ENCODE measurements at regions not wholly inside any gene's neighbourhood (a gene's known extent, or its start where the extent isn't known, plus 50 kb on each side); places are given as distances from the start of the nearest gene placed in this dataset.

DNA sequence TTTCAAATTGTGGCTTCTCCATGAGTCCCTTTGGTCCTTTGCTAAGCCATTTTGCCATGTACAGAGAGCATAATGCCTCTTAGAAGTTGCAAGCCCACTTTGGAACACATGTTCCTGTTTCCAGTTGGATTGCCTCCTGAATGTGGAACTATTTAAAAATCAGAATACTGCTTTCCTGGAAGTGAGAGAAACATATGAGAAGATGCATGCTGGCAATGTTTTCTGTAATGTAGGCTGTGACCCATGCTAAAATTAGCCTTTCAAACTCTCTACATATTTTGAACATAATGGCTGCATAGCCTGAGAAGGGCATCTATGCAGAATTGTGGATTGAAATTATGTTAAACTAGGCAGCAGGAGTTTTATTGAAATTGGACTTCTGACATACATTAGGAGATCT is 175.5 kb upstream of the PAPPA start:
- no peak for DNase-seq
- H3K27ac Mint-ChIP-seq: no peak overlapping the region
- no peaks in the 10 kb centered on the region for H3K36me3 Mint-ChIP-seq
- peaks cover 0 to 14% (median 3%) of the 10 kb centered on the region in 6 donors for H3K9me3 Mint-ChIP-seq
- no peaks in the 10 kb centered on the region for H3K4me1 Mint-ChIP-seq
- H3K4me3 Mint-ChIP-seq: no peak overlapping the region
- H3K27me3 Mint-ChIP-seq (ENCODE audit: low read depth in 3 of 3): peaks cover 0 to 3% (median 1%) of the 10 kb centered on the region in 3 donors

DNA sequence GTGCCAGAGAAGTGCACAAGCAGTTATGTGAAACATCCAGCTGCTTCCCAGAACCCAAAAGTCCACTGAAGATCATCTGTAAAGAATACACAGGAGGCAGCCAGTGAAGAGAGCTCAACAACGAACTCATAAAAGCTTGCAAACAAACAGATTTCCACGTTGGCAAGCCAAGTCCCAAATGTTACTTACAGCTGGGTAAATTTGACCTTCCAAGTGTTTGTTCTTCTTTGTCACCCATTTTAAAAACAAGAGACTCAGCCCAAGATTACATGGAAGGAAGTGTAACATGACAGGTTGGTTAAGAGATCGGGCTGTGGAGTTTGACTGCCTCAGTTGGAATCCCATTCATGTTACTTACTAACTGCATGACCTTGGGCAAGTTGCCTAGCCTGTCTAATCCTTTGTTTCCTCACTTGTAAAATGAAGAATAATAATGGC is 174.9 kb upstream of the PAPPA start:
- no peaks in the 10 kb centered on the region for H3K36me3 Mint-ChIP-seq
- no peak overlapping the region for H3K27ac Mint-ChIP-seq
- peaks cover 0 to 14% (median 2%) of the 10 kb centered on the region in 6 donors for H3K9me3 Mint-ChIP-seq
- peaks cover 0 to 3% (median 1%) of the 10 kb centered on the region in 3 donors for H3K27me3 Mint-ChIP-seq (ENCODE audit: low read depth in 3 of 3)
- no peaks in the 10 kb centered on the region for H3K4me1 Mint-ChIP-seq
- no peak for DNase-seq
- no peak overlapping the region for H3K4me3 Mint-ChIP-seq

DNA sequence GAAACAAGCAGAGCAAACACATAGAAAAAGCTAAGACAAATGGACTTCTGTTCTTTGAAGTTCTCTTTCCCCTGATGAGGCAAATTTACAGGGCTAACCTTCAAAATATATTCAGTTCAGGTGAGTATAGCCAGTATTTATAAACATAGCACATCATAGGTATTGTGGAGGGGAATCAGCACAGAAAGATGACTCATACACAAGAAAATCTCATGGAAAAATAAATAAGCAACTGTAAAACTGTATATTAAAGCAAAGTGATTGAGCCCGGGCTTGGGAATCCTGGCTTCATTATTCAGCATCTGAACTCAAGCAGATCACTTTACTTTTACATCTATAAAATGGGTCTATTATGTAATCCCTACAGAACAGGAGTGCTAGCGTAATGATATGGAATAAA is 173.5 kb upstream of the PAPPA start:
- DNase-seq: no peak
- no peak overlapping the region for H3K4me3 Mint-ChIP-seq
- no peaks in the 10 kb centered on the region for H3K36me3 Mint-ChIP-seq
- H3K9me3 Mint-ChIP-seq: peaks cover 0 to 14% (median 3%) of the 10 kb centered on the region in 6 donors
- H3K27ac Mint-ChIP-seq: no peak overlapping the region
- H3K27me3 Mint-ChIP-seq (ENCODE audit: low read depth in 3 of 3): peaks cover 0 to 3% (median 1%) of the 10 kb centered on the region in 3 donors
- no peaks in the 10 kb centered on the region for H3K4me1 Mint-ChIP-seq

DNA sequence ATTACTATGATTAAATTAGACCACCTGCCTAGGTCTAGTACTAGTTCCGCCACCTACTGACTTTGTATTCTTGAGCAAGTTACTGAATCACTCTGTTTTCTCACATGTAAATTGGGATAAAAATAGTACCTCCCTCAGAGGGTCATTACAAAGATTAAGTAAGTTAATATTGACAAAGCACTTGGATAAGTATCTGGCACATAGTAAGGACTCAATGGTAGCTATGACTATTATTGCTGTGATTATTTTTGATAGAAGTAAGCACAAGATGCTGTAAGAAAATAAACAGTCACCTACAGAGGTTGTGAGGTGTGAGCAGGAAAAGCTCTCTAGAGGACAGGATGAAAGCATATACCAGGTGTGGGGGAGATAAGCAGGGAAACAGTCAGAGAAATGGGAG is 173.1 kb upstream of the PAPPA start:
- H3K27ac Mint-ChIP-seq: no peak overlapping the region
- H3K4me3 Mint-ChIP-seq: no peak overlapping the region
- no peaks in the 10 kb centered on the region for H3K36me3 Mint-ChIP-seq
- peaks cover 0 to 14% (median 2%) of the 10 kb centered on the region in 6 donors for H3K9me3 Mint-ChIP-seq
- H3K4me1 Mint-ChIP-seq: no peaks in the 10 kb centered on the region
- peaks cover 0 to 3% (median 1%) of the 10 kb centered on the region in 3 donors for H3K27me3 Mint-ChIP-seq (ENCODE audit: low read depth in 3 of 3)
- DNase-seq: no peak

GRCh38 chr9:115980976-115981375 is 172.6 kb upstream of the PAPPA start:
- Mint-ChIP-seq H3K4me1 (no peaks in the 10 kb centered on the region), H3K27ac (no peak overlapping the region), H3K4me3 (no peak overlapping the region), H3K9me3 (peaks cover 0 to 14% (median 3%) of the 10 kb centered on the region in 6 donors), H3K36me3 (no peaks in the 10 kb centered on the region), H3K27me3 (ENCODE audit: low read depth in 3 of 3) (peaks cover 0 to 3% (median 1%) of the 10 kb centered on the region in 3 donors)
- no peak for DNase-seq

GRCh38 chr9:115983366-115983765 is 170.2 kb upstream of the PAPPA start:
- Mint-ChIP-seq H3K4me3 (no peak overlapping the region), H3K36me3 (no peaks in the 10 kb centered on the region), H3K27me3 (ENCODE audit: low read depth in 3 of 3) (peaks cover 0 to 1% (median 1%) of the 10 kb centered on the region in 3 donors), H3K27ac (no peak overlapping the region), H3K9me3 (peaks cover 2 to 19% (median 6%) of the 10 kb centered on the region in 6 donors), H3K4me1 (no peaks in the 10 kb centered on the region)
- no peak for DNase-seq

GRCh38 chr9:115985657-115986056 is 167.9 kb upstream of the PAPPA start:
- Mint-ChIP-seq H3K36me3 (no peaks in the 10 kb centered on the region), H3K4me3 (no peak overlapping the region), H3K27ac (no peak overlapping the region), H3K27me3 (ENCODE audit: low read depth in 3 of 3) (peaks cover 0 to 5% (median 1%) of the 10 kb centered on the region in 3 donors), H3K9me3 (peaks cover 0 to 34% (median 8%) of the 10 kb centered on the region in 6 donors), H3K4me1 (no peaks in the 10 kb centered on the region)
- no peak for DNase-seq

DNA sequence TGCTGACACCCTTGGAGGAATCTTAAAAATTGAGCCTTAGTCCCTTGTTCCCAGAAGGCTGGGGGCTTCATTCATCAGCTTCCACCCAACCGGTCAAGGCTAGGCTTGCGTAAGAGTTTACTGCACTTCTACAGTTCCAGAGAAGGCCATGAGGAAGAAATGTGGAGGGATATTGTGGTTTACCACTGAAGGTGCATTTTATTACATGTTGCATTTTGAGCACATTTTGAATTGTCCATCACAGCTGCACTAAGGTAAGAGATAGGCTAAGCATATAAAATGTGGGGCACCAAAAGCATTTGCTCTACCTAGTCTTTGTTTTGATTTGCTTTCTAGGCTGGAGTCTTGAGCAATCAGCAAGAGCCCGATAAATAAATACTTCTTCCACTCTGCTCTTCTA is 167.1 kb upstream of the PAPPA start:
- Mint-ChIP-seq H3K4me1 (no peaks in the 10 kb centered on the region), H3K4me3 (no peak overlapping the region), H3K36me3 (no peaks in the 10 kb centered on the region), H3K27me3 (ENCODE audit: low read depth in 3 of 3) (peaks cover 0 to 5% (median 0%) of the 10 kb centered on the region in 3 donors), H3K27ac (no peak overlapping the region), H3K9me3 (peaks cover 2 to 35% (median 8%) of the 10 kb centered on the region in 6 donors)
- DNase-seq: no peak

DNA sequence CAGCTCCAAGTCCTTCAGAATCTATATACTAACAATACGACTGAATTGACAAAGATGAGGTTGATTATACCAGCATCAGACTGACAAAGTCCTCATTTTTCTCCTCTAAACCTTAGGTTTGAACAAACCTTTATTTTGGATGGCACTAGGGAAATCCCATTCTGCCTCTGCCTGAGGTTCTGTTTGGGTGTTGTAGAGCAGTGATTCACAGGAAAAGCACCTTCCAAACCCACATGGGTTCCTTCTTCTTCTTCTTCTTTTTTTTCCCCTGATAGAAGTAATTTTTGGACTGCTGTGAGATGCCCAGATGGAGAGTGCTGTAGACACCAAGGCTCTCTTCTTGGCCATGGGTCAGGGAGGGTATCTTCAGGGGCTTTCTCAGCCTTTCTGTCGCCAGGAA is 164.9 kb upstream of the PAPPA start:
- Mint-ChIP-seq H3K27ac (no peak overlapping the region), H3K36me3 (no peaks in the 10 kb centered on the region), H3K4me1 (no peaks in the 10 kb centered on the region), H3K4me3 (no peak overlapping the region), H3K27me3 (ENCODE audit: low read depth in 3 of 3) (peaks cover 0 to 5% (median 0%) of the 10 kb centered on the region in 3 donors), H3K9me3 (peaks cover 2 to 42% (median 11%) of the 10 kb centered on the region in 6 donors)
- DNase-seq: no peak

DNA sequence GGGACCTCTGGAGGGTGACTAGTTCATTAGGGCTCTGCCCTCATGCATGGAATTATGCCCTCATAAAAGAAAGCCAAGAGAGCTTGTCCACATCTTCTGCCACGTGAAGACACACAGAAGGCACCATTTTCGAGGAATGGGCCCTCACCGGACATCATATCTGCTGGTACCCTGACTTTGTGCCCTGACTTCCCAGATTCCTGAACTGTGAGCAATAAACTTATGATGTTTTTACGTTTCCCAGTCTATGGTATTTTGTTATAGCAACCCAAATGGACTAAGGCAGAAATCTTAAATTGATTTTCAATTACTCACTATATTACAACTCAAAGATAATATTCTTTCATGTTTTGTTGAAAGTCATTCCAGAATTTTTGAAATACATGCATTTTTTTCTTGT is 163.8 kb upstream of the PAPPA start:
- H3K4me3 Mint-ChIP-seq: no peak overlapping the region
- DNase-seq: no peak
- peaks cover 4 to 41% (median 15%) of the 10 kb centered on the region in 6 donors for H3K9me3 Mint-ChIP-seq
- no peaks in the 10 kb centered on the region for H3K36me3 Mint-ChIP-seq
- H3K4me1 Mint-ChIP-seq: no peaks in the 10 kb centered on the region
- H3K27ac Mint-ChIP-seq: no peak overlapping the region
- peaks cover 0 to 5% (median 0%) of the 10 kb centered on the region in 3 donors for H3K27me3 Mint-ChIP-seq (ENCODE audit: low read depth in 3 of 3)

DNA sequence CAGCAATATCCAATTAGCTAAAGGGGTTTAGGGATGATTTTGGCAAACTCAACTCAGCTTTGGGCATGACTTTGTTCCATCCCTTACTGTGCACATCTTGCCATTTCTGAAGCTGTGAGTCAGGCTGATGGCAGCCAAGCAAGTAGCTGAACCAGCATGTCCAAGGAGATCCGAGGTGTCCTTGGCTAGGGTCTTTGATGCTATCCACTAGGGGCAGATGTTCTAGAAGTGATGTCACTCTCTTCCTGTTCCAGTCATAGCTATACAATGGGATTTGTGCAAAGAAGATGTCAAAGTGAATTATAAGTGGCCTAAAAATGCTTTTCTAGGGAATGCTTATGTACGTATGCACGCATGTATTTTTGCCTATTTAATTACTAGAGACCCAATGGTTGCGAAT is 160.8 kb upstream of the PAPPA start:
- no peaks in the 10 kb centered on the region for H3K36me3 Mint-ChIP-seq
- H3K9me3 Mint-ChIP-seq: peaks cover 5 to 32% (median 10%) of the 10 kb centered on the region in 6 donors
- H3K4me3 Mint-ChIP-seq: no peak overlapping the region
- no peak for DNase-seq
- no peak overlapping the region for H3K27ac Mint-ChIP-seq
- H3K27me3 Mint-ChIP-seq (ENCODE audit: low read depth in 3 of 3): peaks cover 0 to 5% (median 2%) of the 10 kb centered on the region in 3 donors
- no peaks in the 10 kb centered on the region for H3K4me1 Mint-ChIP-seq

DNA sequence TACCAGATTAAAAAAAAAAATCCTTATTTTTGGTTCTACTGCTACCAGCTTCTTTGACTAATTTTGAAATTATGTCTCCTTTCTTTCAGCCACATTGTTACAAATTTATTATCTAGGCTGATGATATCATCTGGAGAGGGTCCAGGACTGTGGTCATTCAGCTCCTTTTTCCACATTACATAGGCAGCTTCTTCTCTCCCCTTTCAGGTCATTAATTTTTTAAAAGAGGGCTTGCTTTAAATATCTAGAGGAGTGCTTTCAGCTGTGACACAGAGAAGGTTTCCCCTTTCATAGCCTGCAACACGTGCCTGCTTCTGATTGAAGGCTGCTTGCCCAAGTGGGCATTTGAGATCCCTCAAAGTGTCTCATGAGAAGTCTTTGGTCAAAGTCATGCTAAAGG is 155.7 kb upstream of the PAPPA start:
- Mint-ChIP-seq H3K27ac (no peak overlapping the region), H3K27me3 (ENCODE audit: low read depth in 3 of 3) (peaks cover 0 to 2% (median 0%) of the 10 kb centered on the region in 3 donors), H3K9me3 (peaks cover 3 to 24% (median 6%) of the 10 kb centered on the region in 6 donors), H3K4me3 (no peak overlapping the region), H3K4me1 (no peaks in the 10 kb centered on the region), H3K36me3 (no peaks in the 10 kb centered on the region)
- DNase-seq: no peak

- Mint-ChIP-seq H3K9me3 (peaks cover 3 to 24% (median 6%) of the 10 kb centered on the region in 6 donors), H3K27ac (no peak overlapping the region), H3K4me3 (no peak overlapping the region), H3K27me3 (ENCODE audit: low read depth in 3 of 3) (peaks cover 0 to 2% (median 0%) of the 10 kb centered on the region in 3 donors), H3K36me3 (no peaks in the 10 kb centered on the region), H3K4me1 (no peaks in the 10 kb centered on the region)
- DNase-seq: no peak
These were observed 154.9 kb upstream of the PAPPA start for GRCh38 chr9:115998666-115999065.

DNA sequence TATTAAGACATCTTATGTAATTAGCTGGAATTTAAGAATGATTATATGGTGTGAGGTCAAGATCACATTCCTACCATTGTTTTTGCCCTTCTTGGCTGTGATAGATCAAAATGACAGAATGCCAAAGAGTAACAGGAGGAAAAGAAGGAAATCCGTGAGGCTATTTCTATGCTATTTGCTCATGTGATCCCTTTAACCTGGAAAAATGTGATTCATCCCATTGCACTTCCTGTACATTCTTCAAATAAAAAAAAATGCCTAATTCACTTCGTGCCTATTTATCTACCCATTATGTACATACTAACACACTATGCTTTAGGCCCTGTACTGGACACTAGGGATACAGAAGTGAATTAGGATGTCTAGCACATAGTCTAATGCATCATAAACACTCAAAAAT is 154.1 kb upstream of the PAPPA start:
- Mint-ChIP-seq H3K9me3 (peaks cover 3 to 30% (median 7%) of the 10 kb centered on the region in 6 donors), H3K4me3 (no peak overlapping the region), H3K4me1 (no peaks in the 10 kb centered on the region), H3K27me3 (ENCODE audit: low read depth in 3 of 3) (peaks cover 0 to 2% (median 0%) of the 10 kb centered on the region in 3 donors), H3K36me3 (no peaks in the 10 kb centered on the region), H3K27ac (no peak overlapping the region)
- no peak for DNase-seq

DNA sequence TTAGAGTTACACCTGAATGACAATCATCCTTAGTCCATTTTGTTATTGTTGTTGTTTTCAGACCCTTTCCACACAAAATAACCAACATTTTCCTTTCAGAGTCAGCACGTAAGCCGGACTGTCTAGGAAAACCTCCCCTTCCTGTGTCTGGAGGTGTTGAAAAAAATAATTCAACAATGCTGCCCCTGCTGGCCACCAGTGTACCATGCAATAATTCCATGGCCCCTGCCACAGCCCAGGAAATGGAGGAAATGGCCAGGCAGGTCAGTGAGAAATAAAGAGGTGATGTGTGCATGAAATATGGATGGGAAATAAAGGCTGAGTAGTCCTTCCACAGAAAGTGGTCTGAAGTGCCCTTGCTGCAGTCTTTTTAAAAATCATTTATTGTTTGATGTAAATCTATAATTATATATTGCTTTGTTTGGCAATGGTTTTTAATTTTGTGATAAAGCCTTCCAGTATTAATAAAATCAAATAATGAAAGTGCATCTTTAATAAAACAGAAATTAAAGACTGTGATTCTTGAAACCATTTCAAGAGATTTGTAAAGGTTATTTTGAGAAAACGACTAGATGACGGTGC is 152.8 kb upstream of the PAPPA start:
- no peak overlapping the region for H3K27ac Mint-ChIP-seq
- peaks cover 2 to 27% (median 5%) of the 10 kb centered on the region in 6 donors for H3K9me3 Mint-ChIP-seq
- no peak for DNase-seq
- H3K4me3 Mint-ChIP-seq: no peak overlapping the region
- H3K27me3 Mint-ChIP-seq (ENCODE audit: low read depth in 3 of 3): peaks cover 0 to 2% (median 0%) of the 10 kb centered on the region in 3 donors
- H3K4me1 Mint-ChIP-seq: no peaks in the 10 kb centered on the region
- H3K36me3 Mint-ChIP-seq: no peaks in the 10 kb centered on the region
